H1 (cell line): ENCODE measurements at regions not wholly inside any gene's neighbourhood (a gene's known extent, or its start where the extent isn't known, plus 50 kb on each side); places are given as distances from the start of the nearest gene placed in this dataset.

Experiments used
- CTCF ChIA-PET: fragments of 300-600 bp; sonication (Branson Sonifier 250); formaldehyde crosslinking; loops from one replicate; lab custom pipeline; 2021; ENCODE audit not compliant: partially characterized antibody; lab: Charles Lee
- POLR2A ChIA-PET: fragments of 300-600 bp; sonication (Branson Sonifier 250); formaldehyde crosslinking; loops from one replicate; lab custom pipeline; 2021; ENCODE audit warnings: inconsistent platforms; ENCODE audit not compliant: partially characterized antibody; lab: Charles Lee
- DNase-seq, 2 experiments: peaks; one replicate each; pipeline versions ENCODE4 v3.0.0 to v3.0.0-alpha.2; 2010 to 2022; ENCODE audit warnings: low spot score in 2 of 2, low read depth in 1 of 2, mixed read lengths in 1 of 2
- FAIRE-seq: peaks from 2 replicates; lab custom pipeline; 2011; peaks lifted over from hg19 to GRCh38; lab: Jason Lieb, UNC
- H2AFZ ChIP-seq: 2 replicates; pipeline ENCODE4 v1.8.1; 2012; ENCODE audit warnings: low read length, inconsistent platforms
- H2AK5ac ChIP-seq: 2 replicates; pipeline ENCODE4 v1.6.1; 2013; ENCODE audit warnings: low read depth, low read length
- H2BK120ac ChIP-seq: replicated peaks from 2 replicates; pipeline ENCODE3; 2013; ENCODE audit warnings: low read depth, low read length, inconsistent platforms
- H2BK12ac ChIP-seq: 2 replicates; pipeline ENCODE4 v1.6.1; 2013; ENCODE audit warnings: low read depth, low read length
- H2BK15ac ChIP-seq: 2 replicates; pipeline ENCODE4 v1.6.1; 2013; ENCODE audit warnings: low read length
- H2BK20ac ChIP-seq: 2 replicates; pipeline ENCODE4 v1.6.1; 2013; ENCODE audit warnings: low read length
- H2BK5ac ChIP-seq: 2 replicates; pipeline ENCODE4 v1.6.1; 2013; ENCODE audit warnings: low read depth, low read length
- H3K14ac ChIP-seq: 2 replicates; pipeline ENCODE4 v1.6.1; 2013; ENCODE audit warnings: inconsistent platforms; ENCODE audit not compliant: insufficient read length
- H3K18ac ChIP-seq: 2 replicates; pipeline ENCODE4 v1.6.1; 2013; ENCODE audit warnings: low read length; ENCODE audit errors: extremely low read depth
- H3K23ac ChIP-seq: 2 replicates; pipeline ENCODE4 v1.6.1; 2013; ENCODE audit warnings: inconsistent platforms; ENCODE audit not compliant: insufficient read length
- H3K23me2 ChIP-seq: 2 replicates; pipeline ENCODE4 v1.6.1; 2013; ENCODE audit warnings: low read depth, low read length
- H3K27ac ChIP-seq: 2 replicates; pipeline ENCODE4 v1.6.1; 2011; ENCODE audit warnings: low read depth, low read length, inconsistent platforms
- H3K27me3 ChIP-seq, 4 experiments: replicated peaks in 1 of 4; 1 replicate in 1 of 4; 2 replicates in 3 of 4; pipeline versions ENCODE4 v1.6.1 to v1.8.1; 2011 to 2013; ENCODE audit warnings: low read length in 3 of 4, mild to moderate bottlenecking in 3 of 4, inconsistent platforms in 2 of 4, mixed read lengths in 2 of 4, moderate library complexity in 1 of 4; ENCODE audit not compliant: control insufficient read depth in 3 of 4, insufficient read depth in 3 of 4; ENCODE audit errors: extremely low read depth in 1 of 4
- H3K36me3 ChIP-seq, 4 experiments: 2 replicates each; pipeline versions ENCODE4 v1.6.1 to v1.8.1; 2011 to 2013; ENCODE audit warnings: mild to moderate bottlenecking in 4 of 4, low read length in 3 of 4, moderate library complexity in 2 of 4, control low read depth in 1 of 4, inconsistent platforms in 1 of 4; ENCODE audit not compliant: insufficient read depth in 4 of 4, control insufficient read depth in 2 of 4
- H3K4ac ChIP-seq: replicated peaks from 2 replicates; pipeline ENCODE3; 2013; ENCODE audit warnings: low read length, low read depth, mixed read lengths, inconsistent platforms; ENCODE audit not compliant: insufficient read length
- H3K4me1 ChIP-seq, 4 experiments: replicated peaks in 1 of 4; 1 replicate in 1 of 4; 2 replicates in 3 of 4; pipeline versions ENCODE4 v1.6.1 to v1.8.1; 2011 to 2013; ENCODE audit warnings: low read length in 3 of 4, inconsistent platforms in 2 of 4, mixed read lengths in 1 of 4; ENCODE audit not compliant: insufficient read depth in 4 of 4, control insufficient read depth in 3 of 4
- H3K4me2 ChIP-seq, 2 experiments: 2 replicates each; pipeline versions ENCODE4 v1.6.1 to v1.8.1; 2011 to 2013; ENCODE audit warnings: low read depth in 2 of 2, low read length in 2 of 2, control low read depth in 1 of 2, inconsistent platforms in 1 of 2, mild to moderate bottlenecking in 1 of 2; ENCODE audit not compliant: insufficient read depth in 1 of 2
- H3K4me3 ChIP-seq, 4 experiments: fragments of 200-600, 300-600 bp in 1 of 4; sonication (generic), shearing (Covaris generic), sonication (Bioruptor Twin) in 1 of 4; 2 replicates each; pipeline versions ENCODE4 v1.5.1 to v1.8.1; 2011 to 2016; ENCODE audit warnings: low read length in 4 of 4, low read depth in 3 of 4, control low read depth in 2 of 4, inconsistent platforms in 2 of 4, mild to moderate bottlenecking in 2 of 4, mixed read lengths in 1 of 4, moderate library complexity in 1 of 4; ENCODE audit not compliant: insufficient read depth in 2 of 4; ENCODE audit errors: extremely low read depth in 1 of 4
- H3K56ac ChIP-seq: replicated peaks from 2 replicates; pipeline ENCODE3; 2013; ENCODE audit warnings: low read depth, mild to moderate bottlenecking, mixed read lengths, low read length, inconsistent platforms; ENCODE audit not compliant: insufficient read length
- H3K79me1 ChIP-seq: 2 replicates; pipeline ENCODE4 v1.6.1; 2013; ENCODE audit warnings: low read depth, low read length, control low read depth
- H3K79me2 ChIP-seq, 2 experiments: 2 replicates each; pipeline versions ENCODE4 v1.6.1 to v1.8.1; 2012 to 2013; ENCODE audit warnings: low read length in 2 of 2, mild to moderate bottlenecking in 2 of 2, inconsistent platforms in 1 of 2; ENCODE audit not compliant: insufficient read depth in 2 of 2, control insufficient read depth in 1 of 2
- H3K9ac ChIP-seq, 4 experiments: replicated peaks in 1 of 4; 1 replicate in 1 of 4; 2 replicates in 3 of 4; pipeline versions ENCODE4 v1.6.1 to v1.8.1; 2011 to 2013; ENCODE audit warnings: low read depth in 3 of 4, low read length in 3 of 4, control low read depth in 2 of 4, mild to moderate bottlenecking in 2 of 4, moderate library complexity in 2 of 4, inconsistent platforms in 1 of 4; ENCODE audit errors: extremely low read depth in 1 of 4
- H3K9me3 ChIP-seq, 2 experiments: 2 replicates each; pipeline versions ENCODE4 v1.6.1 to v1.8.1; 2012 to 2013; ENCODE audit warnings: mild to moderate bottlenecking in 2 of 2, moderate library complexity in 2 of 2, control low read depth in 1 of 2, inconsistent platforms in 1 of 2, low read depth in 1 of 2, low read length in 1 of 2, mixed read lengths in 1 of 2; ENCODE audit not compliant: insufficient read depth in 2 of 2
- H4K20me1 ChIP-seq, 2 experiments: replicated peaks in 1 of 2; 2 replicates each; pipeline versions ENCODE3 to v1.8.1; 2011 to 2013; ENCODE audit warnings: inconsistent platforms in 2 of 2, low read length in 2 of 2, mild to moderate bottlenecking in 1 of 2; ENCODE audit not compliant: insufficient read depth in 2 of 2, control insufficient read depth in 1 of 2
- H4K5ac ChIP-seq: 2 replicates; pipeline ENCODE4 v1.6.1; 2013; ENCODE audit warnings: low read length, low read depth, mixed read lengths, inconsistent platforms; ENCODE audit not compliant: insufficient read length
- H4K8ac ChIP-seq: 2 replicates; pipeline ENCODE4 v1.8.0; 2013; ENCODE audit warnings: mild to moderate bottlenecking, moderate library complexity, low read length, inconsistent platforms; ENCODE audit not compliant: insufficient read depth; ENCODE audit errors: extremely low read depth
- H4K91ac ChIP-seq: replicated peaks from 2 replicates; pipeline ENCODE3; 2013; ENCODE audit warnings: low read length, mixed read lengths, inconsistent platforms; ENCODE audit not compliant: insufficient read length
- CBX8 ChIP-seq: fragments of 300-800, 300-1000 bp; sonication (generic); IDR thresholded peaks from 2 replicates; pipeline ENCODE4 v1.7.1; 2016; ENCODE audit warnings: low read depth, low read length, borderline replicate concordance
- EZH2 ChIP-seq: fragments of 200-600 bp; sonication (generic); IDR thresholded peaks from 2 replicates; pipeline ENCODE4 v1.7.1; 2012; ENCODE audit warnings: low read depth, mild to moderate bottlenecking, moderate library complexity, low read length, inconsistent platforms; ENCODE audit not compliant: severe bottlenecking
- FOSL1 ChIP-seq: IDR thresholded peaks from 2 replicates; pipeline ENCODE4 v1.6.1; 2011; ENCODE audit warnings: mild to moderate bottlenecking, low read depth, low read length, moderate library complexity; ENCODE audit not compliant: insufficient read depth
- GTF2F1 ChIP-seq: IDR thresholded peaks from 2 replicates; pipeline ENCODE4 v1.6.1; 2012; ENCODE audit warnings: low read depth, low read length, improper control_type of control experiment, borderline replicate concordance
- JUN ChIP-seq: IDR thresholded peaks from 2 replicates; pipeline ENCODE4 v1.6.1; 2011; ENCODE audit warnings: low read depth, mild to moderate bottlenecking, improper control_type of control experiment, low read length
- KDM4A ChIP-seq: IDR thresholded peaks from one replicate; pipeline ENCODE4 v1.7.1; 2012; ENCODE audit warnings: low read depth, mild to moderate bottlenecking, moderate library complexity, low read length, inconsistent platforms; ENCODE audit not compliant: severe bottlenecking
- RXRA ChIP-seq: IDR thresholded peaks from 2 replicates; pipeline ENCODE4 v1.6.1; 2011; ENCODE audit warnings: low read depth, mild to moderate bottlenecking, low read length, moderate library complexity; ENCODE audit not compliant: insufficient read depth
- TBP ChIP-seq: IDR thresholded peaks from 2 replicates; pipeline ENCODE4 v1.6.1; 2011; ENCODE audit warnings: low read depth, low read length, improper control_type of control experiment
- YY1 ChIP-seq: IDR thresholded peaks from 2 replicates; pipeline ENCODE4 v1.6.1; 2011; ENCODE audit warnings: low read depth, mild to moderate bottlenecking, low read length
- WGBS, 2 experiments: shearing (Covaris generic) in 1 of 2; methylation state at CpG; one replicate each; pipeline versions ENCODE4 v1.1.6 to v1.1.7; 2013 to 2015; ENCODE audit warnings: low lambda C conversion rate in 2 of 2, mixed read lengths in 2 of 2, inconsistent platforms in 1 of 2, low coverage in 1 of 2, missing lambda C conversion rate in 1 of 2; ENCODE audit not compliant: insufficient replicate concordance in 2 of 2, insufficient coverage in 1 of 2, insufficient read length in 1 of 2; ENCODE audit errors: extremely low coverage in 1 of 2, missing lambda C conversion rate in 1 of 2; 5-methylcytosine and 5-hydroxymethylcytosine counted together
- TF ChIP-seq, protein P1 (sequence below): IDR thresholded peaks from 2 replicates; pipeline ENCODE4 v1.6.1; 2011; ENCODE audit warnings: low read length, improper control_type of control experiment

GRCh38 chr17:33922971-33923370 lies 332.1 kb upstream of the CCL2 start:
- FAIRE-seq: no peak
- no peak overlapping the region for H3K4ac ChIP-seq
- TF ChIP-seq KDM4A: no peak
- TF ChIP-seq TBP: no peak
- no peak for TF ChIP-seq RXRA
- no peak for TF ChIP-seq FOSL1
- no peak for TF ChIP-seq YY1
- TF ChIP-seq GTF2F1: no peak
- TF ChIP-seq CBX8: no peak
- TF ChIP-seq EZH2: no peak
- TF ChIP-seq JUN: no peak
- TF ChIP-seq, protein P1, sequence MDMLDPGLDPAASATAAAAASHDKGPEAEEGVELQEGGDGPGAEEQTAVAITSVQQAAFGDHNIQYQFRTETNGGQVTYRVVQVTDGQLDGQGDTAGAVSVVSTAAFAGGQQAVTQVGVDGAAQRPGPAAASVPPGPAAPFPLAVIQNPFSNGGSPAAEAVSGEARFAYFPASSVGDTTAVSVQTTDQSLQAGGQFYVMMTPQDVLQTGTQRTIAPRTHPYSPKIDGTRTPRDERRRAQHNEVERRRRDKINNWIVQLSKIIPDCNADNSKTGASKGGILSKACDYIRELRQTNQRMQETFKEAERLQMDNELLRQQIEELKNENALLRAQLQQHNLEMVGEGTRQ: no peak
- TF ChIP-seq, all 59 proteins: peak for 0
- no peak overlapping the region for H2BK120ac ChIP-seq
- no peak overlapping the region for H4K5ac ChIP-seq
- CTCF ChIA-PET: interaction anchor here (0.8 to 0.9 kb wide), 2 partner anchors 64 to 180 kb away, joined by 3 read pairs; no protein-coding TSS in a partner anchor
- H3K27ac ChIP-seq: no peak overlapping the region
- no peaks in the 10 kb centered on the region; a peak in 1 of 8 replicates for H3K36me3 ChIP-seq
- H4K20me1 ChIP-seq: no peaks in the 10 kb centered on the region
- H3K79me1 ChIP-seq: no peaks in the 10 kb centered on the region
- H2BK12ac ChIP-seq: no peak overlapping the region
- H3K18ac ChIP-seq: no peak overlapping the region
- no peak overlapping the region for H2BK20ac ChIP-seq
- no peak overlapping the region for H3K56ac ChIP-seq
- no peak overlapping the region for H2AK5ac ChIP-seq
- H3K4me2 ChIP-seq: no peak overlapping the region
- H3K27me3 ChIP-seq: 0 out of 7 replicates have a peak, but pooled peaks cover 0 to 2% (median 0%) of the 10 kb centered on the region in 4 experiments
- no peak overlapping the region for H2AFZ ChIP-seq
- no peak overlapping the region for H3K4me3 ChIP-seq
- no peak overlapping the region for H3K9ac ChIP-seq
- 88% methylated on average over 4 of the region's 4 CpGs; no CpG with 5 or more reads in 1 of the 2 experiments for WGBS, 2 experiments
- H4K91ac ChIP-seq: no peak overlapping the region
- H3K9me3 ChIP-seq: no peaks in the 10 kb centered on the region
- no peaks in the 10 kb centered on the region for H3K23me2 ChIP-seq
- no peak for DNase-seq
- H2BK5ac ChIP-seq: no peak overlapping the region
- H3K23ac ChIP-seq: no peak overlapping the region
- POLR2A ChIA-PET: no interaction called here
- H3K14ac ChIP-seq: no peak overlapping the region
- H3K79me2 ChIP-seq: no peaks in the 10 kb centered on the region
- no peak overlapping the region for H2BK15ac ChIP-seq
- no peak overlapping the region for H4K8ac ChIP-seq
- peaks cover 0 to 6% (median under 1%) of the 10 kb centered on the region in 4 experiments; a peak in 4 of 7 replicates for H3K4me1 ChIP-seq
